Activated gamma-delta T cell treated with Interleukin-2 at 50 U/mL for 16 hours (primary cell): ENCODE measurements at regions not wholly inside any gene's neighbourhood (a gene's known extent, or its start where the extent isn't known, plus 50 kb on each side); places are given as distances from the start of the nearest gene placed in this dataset.

Source experiments
- DNase-seq: peaks from one replicate; pipeline ENCODE4 v3.0.0-alpha.2; 2020

GRCh38 chr16:55938126-55938525 lies 63.0 kb upstream of the CES5A start:
- DNase-seq, result no peak

DNA sequence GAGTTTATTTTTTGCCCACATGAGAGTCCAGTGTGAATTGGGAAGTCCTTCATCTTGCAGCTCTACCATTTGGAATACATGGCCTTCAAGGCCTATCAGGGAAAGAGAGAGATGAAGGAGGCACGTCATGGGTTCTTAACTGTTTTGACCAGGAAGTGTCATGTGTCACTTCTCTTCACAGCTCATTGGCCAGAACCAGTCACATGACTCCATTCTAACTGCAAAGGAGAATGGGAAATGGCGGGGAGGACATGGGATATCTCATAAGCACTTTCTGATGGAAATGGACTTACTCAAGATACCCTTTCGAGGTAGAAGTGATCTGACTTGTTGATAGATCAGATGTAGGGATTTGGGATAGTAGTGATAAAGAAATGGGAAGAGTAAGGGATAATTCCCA lies 57.9 kb upstream of the CES5A start:
- DNase-seq, result no peak

- no peak for DNase-seq
Observed at GRCh38 chr16:55930036-55930435, 54.9 kb upstream of the CES5A start.

DNA sequence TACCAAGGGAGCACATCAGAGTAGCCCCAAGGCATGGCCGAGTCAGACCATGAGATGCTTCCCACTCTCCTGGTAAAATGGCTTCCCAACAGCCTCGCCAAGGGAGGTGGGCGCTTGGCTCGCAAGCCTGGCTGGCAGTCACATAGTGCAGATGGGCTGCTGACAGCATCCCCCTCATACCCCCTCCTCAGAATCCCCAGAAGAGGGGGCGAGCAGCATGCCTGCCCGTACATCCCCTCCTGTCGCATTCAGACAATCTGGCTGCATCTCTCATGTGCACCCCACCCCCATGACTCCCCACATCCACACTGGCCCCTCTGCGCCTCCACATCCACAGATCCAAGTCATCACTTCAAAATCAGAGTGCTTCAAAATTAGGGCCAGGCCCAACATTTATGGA lies 54.0 kb upstream of the CES5A start:
- no peak for DNase-seq

DNA sequence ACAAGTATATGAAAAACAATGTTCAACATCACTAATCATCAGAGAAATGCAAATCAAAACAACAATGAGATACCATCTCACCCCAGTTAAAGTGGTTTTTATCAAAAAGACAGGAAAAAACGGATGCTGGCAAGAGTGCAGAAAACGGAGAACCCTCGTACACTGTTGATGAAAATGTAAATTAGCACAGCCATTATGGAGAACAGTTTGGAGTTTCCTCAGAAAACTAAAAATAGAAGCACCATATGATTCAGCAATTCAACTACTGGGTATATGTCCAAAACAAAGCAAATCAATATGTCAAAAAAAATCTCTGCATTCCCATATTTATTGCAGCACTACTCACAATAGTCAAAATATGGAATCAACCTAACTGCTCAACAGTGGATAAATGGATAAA lies 50.1 kb upstream of the CES5A start:
- no peak for DNase-seq
